ENCODE measurements at regions not wholly inside any gene's neighbourhood (a gene's known extent, or its start where the extent isn't known, plus 50 kb on each side); places are given as distances from the start of the nearest gene placed in this dataset.

- Mint-ChIP-seq H3K4me1 (no peaks in the 10 kb centered on the region), H3K27ac (no peak overlapping the region), H3K27me3 (no peaks in the 10 kb centered on the region), H3K4me3 (no peak overlapping the region), H3K9me3 (peaks cover 5 to 24% of the 10 kb centered on the region in 2 donors)
- ATAC-seq = no peak
- DNase-seq = no peak
These were observed 1239.7 kb upstream of the ALCAM start for GRCh38 chr3:104126864-104127553.

- ATAC-seq = no peak
- Mint-ChIP-seq H3K27ac (no peak overlapping the region), H3K27me3 (no peaks in the 10 kb centered on the region), H3K4me3 (no peak overlapping the region), H3K4me1 (no peaks in the 10 kb centered on the region), H3K9me3 (peaks cover 5 to 24% of the 10 kb centered on the region in 2 donors)
- no peak for DNase-seq
These were observed 1238.9 kb upstream of the ALCAM start for GRCh38 chr3:104127830-104128229.

DNA sequence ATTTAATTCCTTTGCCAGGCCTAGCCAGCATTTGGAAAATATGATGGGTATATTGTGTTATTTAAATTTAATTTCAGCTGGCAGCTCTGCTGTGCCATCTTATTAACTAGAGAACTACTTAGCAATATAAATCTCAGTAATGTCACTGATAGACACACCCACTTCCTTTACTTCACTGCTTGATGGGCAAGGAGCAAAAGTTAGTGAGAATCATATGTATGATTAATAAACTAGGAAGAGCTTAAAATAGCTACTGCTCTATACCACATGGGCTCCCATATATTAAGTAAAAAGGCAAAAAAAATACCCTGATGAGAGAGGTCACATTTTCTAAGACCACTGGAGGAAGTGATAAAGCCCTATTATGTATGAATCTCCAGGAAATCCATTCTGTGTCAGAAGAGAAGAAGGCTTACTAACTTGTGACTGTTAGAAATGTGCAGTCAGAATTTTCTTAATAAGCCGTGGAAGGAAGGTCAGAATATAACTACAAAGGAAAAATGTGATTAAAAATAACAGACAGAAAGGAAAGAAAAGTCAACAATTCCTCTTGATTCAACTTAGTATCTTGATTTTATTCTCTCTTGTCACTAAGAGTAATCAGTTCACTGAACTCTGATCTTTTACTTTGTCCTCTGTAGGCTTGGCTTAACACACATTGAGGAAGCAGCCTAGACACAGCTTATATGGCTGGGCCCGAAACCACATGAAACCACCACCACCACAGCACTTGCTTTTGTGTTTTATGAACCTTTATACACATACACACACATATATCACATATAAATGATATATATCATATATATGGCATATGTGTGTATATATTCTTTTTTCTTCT is 1233.9 kb upstream of the ALCAM start:
- Mint-ChIP-seq H3K27ac (no peak overlapping the region), H3K4me1 (no peaks in the 10 kb centered on the region), H3K27me3 (no peaks in the 10 kb centered on the region), H3K4me3 (no peak overlapping the region), H3K9me3 (peaks cover 5 to 17% of the 10 kb centered on the region in 2 donors)
- DNase-seq (no peak), ATAC-seq (no peak)

GRCh38 chr3:104133630-104134029 is 1233.1 kb upstream of the ALCAM start:
- peaks cover 5 to 17% of the 10 kb centered on the region in 2 donors for H3K9me3 Mint-ChIP-seq
- H3K4me3 Mint-ChIP-seq = no peak overlapping the region
- H3K27me3 Mint-ChIP-seq = no peaks in the 10 kb centered on the region
- no peak for DNase-seq
- no peaks in the 10 kb centered on the region for H3K4me1 Mint-ChIP-seq
- no peak for ATAC-seq
- H3K27ac Mint-ChIP-seq = no peak overlapping the region

DNA sequence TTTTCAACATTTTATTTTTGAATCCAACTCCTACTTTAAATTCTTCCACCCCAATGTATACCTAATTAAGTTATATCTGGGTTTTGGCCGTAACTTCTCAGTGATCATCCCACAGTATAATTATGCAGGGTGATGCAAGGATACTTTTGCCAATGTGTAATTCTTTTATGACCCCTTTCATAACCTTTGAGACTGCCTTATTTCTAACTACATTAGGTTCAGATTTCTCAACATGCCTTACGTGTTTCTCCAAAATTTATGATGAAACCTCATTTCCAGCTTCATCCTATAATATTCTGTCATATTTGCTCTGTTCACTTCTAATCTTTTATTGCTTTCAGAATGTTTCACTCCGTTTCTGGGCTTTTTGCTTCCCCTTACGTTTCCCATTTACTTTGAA is 1229.6 kb upstream of the ALCAM start:
- no peaks in the 10 kb centered on the region for H3K4me1 Mint-ChIP-seq
- no peak for DNase-seq
- no peaks in the 10 kb centered on the region for H3K27me3 Mint-ChIP-seq
- no peak for ATAC-seq
- no peaks in the 10 kb centered on the region for H3K9me3 Mint-ChIP-seq
- no peak overlapping the region for H3K27ac Mint-ChIP-seq
- H3K4me3 Mint-ChIP-seq = no peak overlapping the region

- Mint-ChIP-seq H3K27me3 (no peaks in the 10 kb centered on the region), H3K9me3 (no peaks in the 10 kb centered on the region), H3K27ac (no peak overlapping the region), H3K4me3 (no peak overlapping the region), H3K4me1 (no peaks in the 10 kb centered on the region)
- DNase-seq = no peak
- no peak for ATAC-seq
These were observed 1221.5 kb upstream of the ALCAM start for GRCh38 chr3:104145164-104145563.

DNA sequence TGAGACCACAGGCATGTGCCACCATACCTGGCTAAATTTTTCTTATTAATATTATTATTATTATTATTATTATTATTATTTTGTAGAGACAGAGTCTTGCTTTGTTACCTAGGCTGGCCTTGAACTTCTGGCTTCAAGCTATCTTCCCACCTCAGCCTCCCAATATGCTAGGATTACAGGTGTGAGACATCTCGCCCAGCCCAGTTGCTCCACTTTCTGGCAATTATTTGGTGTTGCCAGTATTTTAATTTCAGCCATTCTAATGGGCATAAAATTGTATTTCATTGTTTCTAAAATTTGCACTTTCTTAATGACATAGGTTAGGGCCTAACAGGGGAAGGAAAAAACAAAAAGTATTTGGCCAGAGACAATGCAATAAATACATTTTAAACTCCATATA is 1217.6 kb upstream of the ALCAM start:
- Mint-ChIP-seq H3K27ac (no peak overlapping the region), H3K9me3 (no peaks in the 10 kb centered on the region)

GRCh38 chr3:104150724-104151123 is 1216.0 kb upstream of the ALCAM start:
- Mint-ChIP-seq H3K9me3 (no peaks in the 10 kb centered on the region), H3K27ac (no peak overlapping the region), H3K4me1 (no peaks in the 10 kb centered on the region), H3K4me3 (no peak overlapping the region), H3K27me3 (no peaks in the 10 kb centered on the region)
- no peak for DNase-seq
- ATAC-seq = no peak

More for the DNA sequence above, 1217.6 kb upstream of the ALCAM start:
- Mint-ChIP-seq H3K27me3 (no peaks in the 10 kb centered on the region), H3K4me1 (no peaks in the 10 kb centered on the region), H3K4me3 (no peak overlapping the region)
- ATAC-seq (no peak), DNase-seq (no peak)

DNA sequence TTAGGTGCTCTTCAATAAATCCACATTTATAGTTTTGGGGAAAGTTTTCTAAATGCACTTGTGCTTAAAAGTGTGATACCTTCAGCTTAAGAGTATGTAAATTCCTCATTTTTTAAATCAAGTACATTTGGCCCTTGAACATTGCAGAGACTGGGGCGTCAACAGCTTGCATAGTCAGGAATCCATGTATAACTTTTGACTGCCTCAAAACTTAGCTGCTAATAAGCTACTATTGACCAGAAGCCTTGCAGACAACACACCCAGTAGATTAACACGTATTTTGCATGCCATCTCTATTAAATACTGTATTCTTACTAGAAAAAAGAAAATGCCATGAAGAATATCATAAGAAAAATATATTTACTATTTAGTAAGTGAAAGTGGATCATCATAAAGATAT is 1211.8 kb upstream of the ALCAM start:
- peaks cover 0 to 7% of the 10 kb centered on the region in 2 donors for H3K9me3 Mint-ChIP-seq
- no peak overlapping the region for H3K27ac Mint-ChIP-seq
- no peaks in the 10 kb centered on the region for H3K27me3 Mint-ChIP-seq
- ATAC-seq (no peak), DNase-seq (no peak)
- no peak overlapping the region for H3K4me3 Mint-ChIP-seq
- no peaks in the 10 kb centered on the region for H3K4me1 Mint-ChIP-seq

DNA sequence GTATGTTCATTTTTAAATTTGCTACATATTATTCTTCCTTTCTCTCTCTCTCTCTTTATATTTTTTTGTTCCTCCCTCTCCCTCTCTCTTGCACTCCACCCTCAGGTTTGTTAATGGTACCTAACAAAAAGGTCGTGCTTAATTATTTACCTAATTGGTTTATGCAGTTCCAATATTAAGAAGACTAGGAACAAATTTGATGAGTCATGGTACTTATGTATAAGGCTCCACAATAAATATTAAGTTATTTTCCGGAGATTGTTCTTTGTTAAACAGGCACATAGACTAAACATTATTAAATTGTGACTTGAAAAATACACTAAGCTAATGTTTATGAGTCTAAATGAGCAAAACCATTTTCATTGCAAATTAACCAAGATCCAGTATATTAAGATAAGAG is 1200.8 kb upstream of the ALCAM start:
- Mint-ChIP-seq H3K4me1 (no peaks in the 10 kb centered on the region), H3K9me3 (peaks cover 0 to 25% of the 10 kb centered on the region in 2 donors), H3K27me3 (no peaks in the 10 kb centered on the region), H3K27ac (no peak overlapping the region), H3K4me3 (no peak overlapping the region)
- DNase-seq = no peak
- ATAC-seq = no peak

GRCh38 chr3:104168386-104168785 is 1198.3 kb upstream of the ALCAM start:
- ATAC-seq (no peak), DNase-seq (no peak)
- no peaks in the 10 kb centered on the region for H3K4me1 Mint-ChIP-seq
- no peak overlapping the region for H3K27ac Mint-ChIP-seq
- H3K27me3 Mint-ChIP-seq = no peaks in the 10 kb centered on the region
- peaks cover 3 to 25% of the 10 kb centered on the region in 2 donors for H3K9me3 Mint-ChIP-seq
- H3K4me3 Mint-ChIP-seq = no peak overlapping the region

DNA sequence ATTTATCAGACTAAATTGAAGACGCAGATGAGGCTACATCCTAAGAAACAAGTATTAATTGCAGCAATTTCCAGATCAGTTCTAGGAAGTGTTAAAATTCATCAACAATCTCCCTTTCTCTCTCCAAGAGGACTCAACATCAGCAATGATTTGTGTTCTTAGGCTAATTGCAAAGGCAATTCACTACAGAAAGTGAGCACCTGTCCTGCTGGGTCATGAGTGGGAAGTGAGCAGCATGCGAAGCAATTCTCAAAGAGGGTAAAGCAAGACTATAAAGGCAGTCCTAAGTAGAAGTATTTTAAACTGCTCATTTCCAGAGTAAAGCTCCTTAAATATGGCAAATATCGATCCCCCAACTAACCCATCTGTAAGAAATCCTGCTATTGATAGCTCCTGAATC is 1191.0 kb upstream of the ALCAM start:
- no peak for ATAC-seq
- no peak overlapping the region for H3K27ac Mint-ChIP-seq
- H3K9me3 Mint-ChIP-seq = peaks cover 0 to 3% of the 10 kb centered on the region in 2 donors
- no peaks in the 10 kb centered on the region for H3K27me3 Mint-ChIP-seq
- H3K4me3 Mint-ChIP-seq = no peak overlapping the region
- no peak for DNase-seq
- H3K4me1 Mint-ChIP-seq = no peaks in the 10 kb centered on the region

- Mint-ChIP-seq H3K4me3 (no peak overlapping the region), H3K27ac (no peak overlapping the region), H3K9me3 (no peaks in the 10 kb centered on the region), H3K27me3 (no peaks in the 10 kb centered on the region), H3K4me1 (no peaks in the 10 kb centered on the region)
- DNase-seq (no peak), ATAC-seq (no peak)
These were observed 1190.0 kb upstream of the ALCAM start for GRCh38 chr3:104176706-104177105.

DNA sequence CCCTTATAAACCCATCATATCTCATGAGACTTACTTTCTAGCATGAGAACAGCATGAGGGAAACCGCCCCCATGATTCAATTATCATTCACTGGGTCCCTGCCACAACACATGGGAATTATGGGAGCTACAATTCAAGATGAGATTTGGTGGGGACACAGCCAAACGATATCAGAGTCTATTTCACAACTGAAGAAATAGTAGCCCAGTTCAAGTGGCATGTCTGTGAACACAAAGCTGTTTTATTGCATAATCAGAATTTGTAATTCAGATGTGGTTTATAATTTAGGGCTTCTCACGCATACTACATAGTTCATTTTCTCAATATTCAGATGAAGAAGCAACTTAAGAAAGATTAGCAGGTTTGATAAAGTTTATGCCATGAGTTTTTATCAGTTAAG is 1188.0 kb upstream of the ALCAM start:
- H3K4me3 Mint-ChIP-seq = no peak overlapping the region
- H3K9me3 Mint-ChIP-seq = no peaks in the 10 kb centered on the region
- no peak overlapping the region for H3K27ac Mint-ChIP-seq
- DNase-seq = no peak
- H3K27me3 Mint-ChIP-seq = no peaks in the 10 kb centered on the region
- no peaks in the 10 kb centered on the region for H3K4me1 Mint-ChIP-seq
- no peak for ATAC-seq

DNA sequence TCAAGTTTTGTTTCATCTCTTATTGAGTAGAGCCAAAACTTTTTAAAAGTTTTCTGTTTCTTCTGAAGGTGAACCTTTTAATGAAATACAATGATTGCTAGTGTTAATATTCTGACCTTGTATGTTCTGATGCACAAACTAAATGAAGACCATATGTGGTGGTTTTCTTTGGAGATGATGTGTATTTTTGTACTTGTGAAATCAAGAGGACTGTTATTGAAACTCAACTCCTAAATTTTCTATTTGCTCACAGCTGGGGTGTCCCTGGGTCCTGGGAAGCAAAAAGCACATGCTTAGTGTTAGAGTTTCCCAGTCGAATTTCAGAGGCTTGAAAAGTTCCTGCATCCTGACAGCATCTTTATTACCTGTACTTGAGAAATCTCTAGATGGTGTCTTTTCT is 1185.8 kb upstream of the ALCAM start:
- H3K4me3 Mint-ChIP-seq = no peak overlapping the region
- no peak for DNase-seq
- no peak overlapping the region for H3K27ac Mint-ChIP-seq
- H3K9me3 Mint-ChIP-seq = no peaks in the 10 kb centered on the region
- ATAC-seq = no peak
- H3K27me3 Mint-ChIP-seq = no peaks in the 10 kb centered on the region
- H3K4me1 Mint-ChIP-seq = no peaks in the 10 kb centered on the region

- no peaks in the 10 kb centered on the region for H3K9me3 Mint-ChIP-seq
- DNase-seq = no peak
- ATAC-seq = no peak
- H3K27ac Mint-ChIP-seq = no peak overlapping the region
- H3K27me3 Mint-ChIP-seq = no peaks in the 10 kb centered on the region
- H3K4me3 Mint-ChIP-seq = no peak overlapping the region
- no peaks in the 10 kb centered on the region for H3K4me1 Mint-ChIP-seq
These were observed 1176.0 kb upstream of the ALCAM start for GRCh38 chr3:104190681-104191080.
